ENCODE measurements at regions not wholly inside any gene's neighbourhood (a gene's known extent, or its start where the extent isn't known, plus 50 kb on each side); places are given as distances from the start of the nearest gene placed in this dataset.

GRCh38 chr1:241419986-241420385, 63.0 kb upstream of the RGS7 start:
- Histone ChIP-seq H2BK15ac (replicated peaks; ENCODE audit: low read depth) (no peak overlapping the region), H3K27ac (ENCODE audit: low read depth, low read length) (no peak overlapping the region), H4K8ac (ENCODE audit: low read depth, low read length) (no peak overlapping the region), H3K4me3 (ENCODE audit: low read length) (no peak overlapping the region), H3K36me3 (ENCODE audit: control insufficient read depth, insufficient read depth, low read length) (no peaks in the 10 kb centered on the region), H3K9ac (ENCODE audit: low read length) (no peak overlapping the region), H3K79me2 (ENCODE audit: control insufficient read depth, insufficient read depth, low read length) (no peaks in the 10 kb centered on the region), H3K4ac (ENCODE audit: low read depth, low read length) (no peak overlapping the region), H3K56ac (ENCODE audit: low read length) (no peak overlapping the region), H2BK5ac (ENCODE audit: low read length) (no peak overlapping the region), H4K5ac (ENCODE audit: low read length) (no peak overlapping the region), H3K4me2 (ENCODE audit: low read length) (no peak overlapping the region), H3K4me1 (ENCODE audit: control insufficient read depth, low read depth, low read length) (no peaks in the 10 kb centered on the region), H3K27me3 (ENCODE audit: insufficient read depth, low read length, poor library complexity) (no peaks in the 10 kb centered on the region), H2AK5ac (ENCODE audit: low read length) (no peak overlapping the region), H3K18ac (ENCODE audit: low read length) (no peak overlapping the region), H3K79me1 (ENCODE audit: low read length) (no peaks in the 10 kb centered on the region), H2BK120ac (ENCODE audit: low read depth, low read length) (no peak overlapping the region), H3K23ac (ENCODE audit: low read length) (no peak overlapping the region)
- no CpG with 5 or more reads among the region's 3 CpGs for WGBS (ENCODE audit: extremely low coverage, insufficient coverage, low lambda C conversion rate)
- DNase-seq, result no peak

DNA sequence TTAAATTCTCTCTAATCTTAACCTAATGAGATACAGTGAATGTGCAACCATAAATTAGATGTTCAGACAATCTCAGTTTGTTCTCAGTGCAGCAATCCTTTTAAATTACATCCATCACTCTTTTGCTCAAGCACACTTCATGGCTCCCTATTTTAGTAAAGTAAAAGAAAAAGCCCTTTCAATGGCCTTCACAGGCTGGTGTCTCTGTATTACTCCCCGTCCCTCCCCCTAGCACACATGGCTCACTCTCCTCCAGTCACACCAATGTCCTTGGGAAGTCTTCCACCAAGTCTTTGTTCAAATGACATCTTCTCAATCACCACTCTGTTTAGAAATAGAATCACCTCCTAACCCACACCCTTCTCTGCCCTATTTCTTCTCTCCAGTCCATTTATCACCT, 60.3 kb upstream of the RGS7 start:
- no peak overlapping the region for H4K8ac ChIP-seq (ENCODE audit: low read depth, low read length)
- WGBS (ENCODE audit: extremely low coverage, insufficient coverage, low lambda C conversion rate), result no CpG with 5 or more reads among the region's 1 CpG
- no peaks in the 10 kb centered on the region for H3K79me1 ChIP-seq (ENCODE audit: low read length)
- H3K23ac ChIP-seq (ENCODE audit: low read length), result no peak overlapping the region
- no peak overlapping the region for H3K4me2 ChIP-seq (ENCODE audit: low read length)
- no peak for DNase-seq
- H3K4ac ChIP-seq (ENCODE audit: low read depth, low read length), result no peak overlapping the region
- no peaks in the 10 kb centered on the region for H3K27me3 ChIP-seq (ENCODE audit: insufficient read depth, low read length, poor library complexity)
- H3K4me1 ChIP-seq (ENCODE audit: control insufficient read depth, low read depth, low read length), result no peaks in the 10 kb centered on the region
- H2BK120ac ChIP-seq (ENCODE audit: low read depth, low read length), result no peak overlapping the region
- H2BK15ac ChIP-seq (replicated peaks; ENCODE audit: low read depth), result no peak overlapping the region
- H3K4me3 ChIP-seq (ENCODE audit: low read length), result no peak overlapping the region
- no peak overlapping the region for H3K56ac ChIP-seq (ENCODE audit: low read length)
- H3K18ac ChIP-seq (ENCODE audit: low read length), result no peak overlapping the region
- no peak overlapping the region for H2BK5ac ChIP-seq (ENCODE audit: low read length)
- H3K9ac ChIP-seq (ENCODE audit: low read length), result no peak overlapping the region
- H3K36me3 ChIP-seq (ENCODE audit: control insufficient read depth, insufficient read depth, low read length), result no peaks in the 10 kb centered on the region
- H3K79me2 ChIP-seq (ENCODE audit: control insufficient read depth, insufficient read depth, low read length), result no peaks in the 10 kb centered on the region
- H4K5ac ChIP-seq (ENCODE audit: low read length), result no peak overlapping the region
- H2AK5ac ChIP-seq (ENCODE audit: low read length), result no peak overlapping the region
- H3K27ac ChIP-seq (ENCODE audit: low read depth, low read length), result no peak overlapping the region

DNA sequence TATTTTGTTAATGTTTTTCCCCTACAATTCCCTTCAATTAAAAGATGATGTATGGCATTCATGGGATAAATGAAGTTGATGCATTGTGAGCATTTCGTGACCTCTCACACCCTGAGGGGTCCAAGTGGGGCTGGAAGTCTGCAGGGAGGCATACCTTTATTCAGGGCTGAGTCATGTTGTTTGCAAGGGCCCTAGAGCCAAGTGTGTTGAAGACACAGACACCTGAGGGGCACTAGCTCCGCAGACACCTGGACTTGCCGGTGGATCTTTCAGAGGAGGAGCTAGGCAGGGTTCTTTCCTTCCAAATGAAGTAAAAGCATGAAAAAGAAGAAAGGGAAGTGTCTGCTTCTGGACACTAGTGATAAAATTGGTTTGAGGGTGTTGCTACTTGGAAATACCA, 57.0 kb upstream of the RGS7 start:
- no peaks in the 10 kb centered on the region for H3K79me2 ChIP-seq (ENCODE audit: control insufficient read depth, insufficient read depth, low read length)
- H3K4me2 ChIP-seq (ENCODE audit: low read length), result no peak overlapping the region
- no peak overlapping the region for H2BK120ac ChIP-seq (ENCODE audit: low read depth, low read length)
- no peak overlapping the region for H3K27ac ChIP-seq (ENCODE audit: low read depth, low read length)
- no peak overlapping the region for H3K4ac ChIP-seq (ENCODE audit: low read depth, low read length)
- no peak overlapping the region for H4K5ac ChIP-seq (ENCODE audit: low read length)
- H3K9ac ChIP-seq (ENCODE audit: low read length), result no peak overlapping the region
- no peak overlapping the region for H3K4me3 ChIP-seq (ENCODE audit: low read length)
- no peak overlapping the region for H3K23ac ChIP-seq (ENCODE audit: low read length)
- no CpG with 5 or more reads among the region's 3 CpGs for WGBS (ENCODE audit: extremely low coverage, insufficient coverage, low lambda C conversion rate)
- no peak overlapping the region for H4K8ac ChIP-seq (ENCODE audit: low read depth, low read length)
- no peak overlapping the region for H2BK5ac ChIP-seq (ENCODE audit: low read length)
- no peak overlapping the region for H2BK15ac ChIP-seq (replicated peaks; ENCODE audit: low read depth)
- no peak overlapping the region for H2AK5ac ChIP-seq (ENCODE audit: low read length)
- DNase-seq, result peak; percentile 47
- no peaks in the 10 kb centered on the region for H3K4me1 ChIP-seq (ENCODE audit: control insufficient read depth, low read depth, low read length)
- H3K18ac ChIP-seq (ENCODE audit: low read length), result no peak overlapping the region
- no peaks in the 10 kb centered on the region for H3K36me3 ChIP-seq (ENCODE audit: control insufficient read depth, insufficient read depth, low read length)
- H3K79me1 ChIP-seq (ENCODE audit: low read length), result no peaks in the 10 kb centered on the region
- H3K56ac ChIP-seq (ENCODE audit: low read length), result no peak overlapping the region
- H3K27me3 ChIP-seq (ENCODE audit: insufficient read depth, low read length, poor library complexity), result no peaks in the 10 kb centered on the region

DNA sequence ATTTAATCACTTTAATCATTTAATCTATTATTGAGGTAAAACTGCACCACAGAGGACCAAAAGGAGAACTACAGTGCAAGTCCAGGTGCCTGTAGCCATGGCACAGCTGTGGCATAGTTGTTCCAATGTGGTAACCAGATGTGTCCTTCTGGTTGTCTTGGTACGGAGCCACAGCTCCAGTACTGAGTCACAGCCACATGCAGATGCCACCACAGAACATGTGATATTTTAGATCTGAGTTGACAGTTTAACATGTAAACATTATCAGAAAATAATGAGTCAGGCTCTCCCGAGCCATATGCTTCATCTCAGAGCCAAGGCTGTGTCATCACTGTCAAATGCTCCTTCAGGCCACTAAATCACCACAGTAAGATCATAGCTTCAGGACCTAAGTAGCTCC, 56.4 kb upstream of the RGS7 start:
- Histone ChIP-seq H3K18ac (ENCODE audit: low read length) (no peak overlapping the region), H2BK5ac (ENCODE audit: low read length) (no peak overlapping the region), H3K27ac (ENCODE audit: low read depth, low read length) (no peak overlapping the region), H3K79me1 (ENCODE audit: low read length) (no peaks in the 10 kb centered on the region), H3K9ac (ENCODE audit: low read length) (no peak overlapping the region), H3K4me3 (ENCODE audit: low read length) (no peak overlapping the region), H3K56ac (ENCODE audit: low read length) (no peak overlapping the region), H3K4me2 (ENCODE audit: low read length) (no peak overlapping the region), H3K27me3 (ENCODE audit: insufficient read depth, low read length, poor library complexity) (no peaks in the 10 kb centered on the region), H4K5ac (ENCODE audit: low read length) (no peak overlapping the region), H3K4me1 (ENCODE audit: control insufficient read depth, low read depth, low read length) (no peaks in the 10 kb centered on the region), H3K4ac (ENCODE audit: low read depth, low read length) (no peak overlapping the region), H3K79me2 (ENCODE audit: control insufficient read depth, insufficient read depth, low read length) (no peaks in the 10 kb centered on the region), H3K36me3 (ENCODE audit: control insufficient read depth, insufficient read depth, low read length) (no peaks in the 10 kb centered on the region), H3K23ac (ENCODE audit: low read length) (no peak overlapping the region), H2BK120ac (ENCODE audit: low read depth, low read length) (no peak overlapping the region), H2BK15ac (replicated peaks; ENCODE audit: low read depth) (no peak overlapping the region), H2AK5ac (ENCODE audit: low read length) (no peak overlapping the region), H4K8ac (ENCODE audit: low read depth, low read length) (no peak overlapping the region)
- WGBS (ENCODE audit: extremely low coverage, insufficient coverage, low lambda C conversion rate), result no CpG with 5 or more reads among the region's 2 CpGs
- DNase-seq, result peak; percentile 19

DNA sequence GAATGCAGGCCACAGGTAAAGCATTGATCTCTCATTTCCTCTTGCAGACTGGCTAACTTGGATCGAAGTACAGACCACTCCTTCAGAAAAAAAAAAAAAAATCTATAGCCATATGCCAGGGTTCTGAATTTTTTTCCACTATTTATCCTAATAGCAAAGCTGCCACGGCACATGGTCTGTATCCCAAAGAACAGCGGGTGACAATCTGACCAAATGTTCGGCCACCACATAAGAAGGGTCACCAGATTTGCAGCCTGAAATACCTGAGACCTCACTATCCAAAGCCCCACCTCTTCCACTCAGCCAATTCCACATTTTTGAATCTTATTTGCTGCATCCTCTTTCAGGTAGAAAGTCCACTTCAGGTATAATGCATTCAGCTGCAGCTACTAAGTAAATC, 55.6 kb upstream of the RGS7 start:
- H3K9ac ChIP-seq (ENCODE audit: low read length), result no peak overlapping the region
- no peak overlapping the region for H2AK5ac ChIP-seq (ENCODE audit: low read length)
- no peak overlapping the region for H3K23ac ChIP-seq (ENCODE audit: low read length)
- DNase-seq, result no peak
- no peaks in the 10 kb centered on the region for H3K79me1 ChIP-seq (ENCODE audit: low read length)
- H3K4ac ChIP-seq (ENCODE audit: low read depth, low read length), result no peak overlapping the region
- H3K4me3 ChIP-seq (ENCODE audit: low read length), result no peak overlapping the region
- no CpG with 5 or more reads among the region's 4 CpGs for WGBS (ENCODE audit: extremely low coverage, insufficient coverage, low lambda C conversion rate)
- no peak overlapping the region for H4K8ac ChIP-seq (ENCODE audit: low read depth, low read length)
- H3K27ac ChIP-seq (ENCODE audit: low read depth, low read length), result no peak overlapping the region
- no peaks in the 10 kb centered on the region for H3K36me3 ChIP-seq (ENCODE audit: control insufficient read depth, insufficient read depth, low read length)
- no peak overlapping the region for H3K56ac ChIP-seq (ENCODE audit: low read length)
- no peaks in the 10 kb centered on the region for H3K4me1 ChIP-seq (ENCODE audit: control insufficient read depth, low read depth, low read length)
- no peak overlapping the region for H4K5ac ChIP-seq (ENCODE audit: low read length)
- H2BK15ac ChIP-seq (replicated peaks; ENCODE audit: low read depth), result no peak overlapping the region
- H3K4me2 ChIP-seq (ENCODE audit: low read length), result no peak overlapping the region
- H3K27me3 ChIP-seq (ENCODE audit: insufficient read depth, low read length, poor library complexity), result no peaks in the 10 kb centered on the region
- no peak overlapping the region for H2BK120ac ChIP-seq (ENCODE audit: low read depth, low read length)
- no peak overlapping the region for H3K18ac ChIP-seq (ENCODE audit: low read length)
- no peaks in the 10 kb centered on the region for H3K79me2 ChIP-seq (ENCODE audit: control insufficient read depth, insufficient read depth, low read length)
- no peak overlapping the region for H2BK5ac ChIP-seq (ENCODE audit: low read length)

- H3K18ac ChIP-seq (ENCODE audit: low read length), result no peak overlapping the region
- H3K4me2 ChIP-seq (ENCODE audit: low read length), result no peak overlapping the region
- no peak overlapping the region for H2BK120ac ChIP-seq (ENCODE audit: low read depth, low read length)
- no peaks in the 10 kb centered on the region for H3K4me1 ChIP-seq (ENCODE audit: control insufficient read depth, low read depth, low read length)
- H4K8ac ChIP-seq (ENCODE audit: low read depth, low read length), result no peak overlapping the region
- no peak overlapping the region for H3K27ac ChIP-seq (ENCODE audit: low read depth, low read length)
- H3K4me3 ChIP-seq (ENCODE audit: low read length), result no peak overlapping the region
- no peak overlapping the region for H3K9ac ChIP-seq (ENCODE audit: low read length)
- no peak overlapping the region for H2BK5ac ChIP-seq (ENCODE audit: low read length)
- H4K5ac ChIP-seq (ENCODE audit: low read length), result no peak overlapping the region
- no peak for DNase-seq
- no peaks in the 10 kb centered on the region for H3K27me3 ChIP-seq (ENCODE audit: insufficient read depth, low read length, poor library complexity)
- no CpG with 5 or more reads among the region's 6 CpGs for WGBS (ENCODE audit: extremely low coverage, insufficient coverage, low lambda C conversion rate)
- H3K56ac ChIP-seq (ENCODE audit: low read length), result no peak overlapping the region
- no peaks in the 10 kb centered on the region for H3K79me1 ChIP-seq (ENCODE audit: low read length)
- no peak overlapping the region for H2AK5ac ChIP-seq (ENCODE audit: low read length)
- no peak overlapping the region for H3K23ac ChIP-seq (ENCODE audit: low read length)
- no peaks in the 10 kb centered on the region for H3K79me2 ChIP-seq (ENCODE audit: control insufficient read depth, insufficient read depth, low read length)
- no peak overlapping the region for H2BK15ac ChIP-seq (replicated peaks; ENCODE audit: low read depth)
- H3K36me3 ChIP-seq (ENCODE audit: control insufficient read depth, insufficient read depth, low read length), result no peaks in the 10 kb centered on the region
- H3K4ac ChIP-seq (ENCODE audit: low read depth, low read length), result no peak overlapping the region
Observed at GRCh38 chr1:241411776-241412338, 54.9 kb upstream of the RGS7 start.

Measured in mesendoderm (in vitro differentiated cells).